C4-2B (cell line): ENCODE measurements at regions not wholly inside any gene's neighbourhood (a gene's known extent, or its start where the extent isn't known, plus 50 kb on each side); places are given as distances from the start of the nearest gene placed in this dataset.

Source experiments
- H3K27ac ChIP-seq: fragments of 450-650 bp; 2 replicates; pipeline ENCODE4 v1.5.1; 2017
- CTCF ChIP-seq: fragments of 450-650 bp; conservative IDR thresholded peaks from 2 replicates; pipeline ENCODE4 v1.5.1; 2017; ENCODE audit warnings: mild to moderate bottlenecking
- ZFX ChIP-seq: fragments of 450-650 bp; IDR thresholded peaks from 2 replicates; pipeline ENCODE4 v1.6.1; 2017

- no peak for TF ChIP-seq ZFX
- no peak for TF ChIP-seq CTCF
- no peak overlapping the region for H3K27ac ChIP-seq
Observed at GRCh38 chr4:108369035-108369655, 200.4 kb upstream of the LEF1 start.

DNA sequence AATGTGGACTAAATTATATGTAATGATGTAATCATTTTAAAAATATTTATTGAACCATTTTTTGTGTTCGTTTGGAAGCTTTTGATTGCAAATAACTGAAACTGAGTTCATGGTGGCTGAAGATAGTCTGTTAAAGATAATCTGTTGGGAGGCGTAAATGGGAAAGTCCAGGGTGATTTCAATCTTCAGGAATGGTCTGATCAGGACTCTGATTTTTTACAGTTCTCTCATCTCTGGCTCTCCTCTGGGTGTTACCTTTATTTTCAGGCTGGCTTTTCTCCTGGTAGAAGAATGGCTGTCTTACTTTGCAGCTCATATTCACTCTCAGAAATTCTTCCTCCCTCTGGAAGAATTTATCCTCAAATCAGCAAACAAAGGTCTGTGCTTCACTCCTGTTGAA, 199.0 kb upstream of the LEF1 start:
- no peak overlapping the region for H3K27ac ChIP-seq
- TF ChIP-seq ZFX (no peak), CTCF (no peak)

- no peak overlapping the region for H3K27ac ChIP-seq
- TF ChIP-seq ZFX = no peak
Observed at GRCh38 chr4:108366716-108367115, 198.0 kb upstream of the LEF1 start.

GRCh38 chr4:108365551-108365950, 196.8 kb upstream of the LEF1 start:
- no peak for TF ChIP-seq ZFX
- TF ChIP-seq CTCF = no peak
- H3K27ac ChIP-seq = no peak overlapping the region

DNA sequence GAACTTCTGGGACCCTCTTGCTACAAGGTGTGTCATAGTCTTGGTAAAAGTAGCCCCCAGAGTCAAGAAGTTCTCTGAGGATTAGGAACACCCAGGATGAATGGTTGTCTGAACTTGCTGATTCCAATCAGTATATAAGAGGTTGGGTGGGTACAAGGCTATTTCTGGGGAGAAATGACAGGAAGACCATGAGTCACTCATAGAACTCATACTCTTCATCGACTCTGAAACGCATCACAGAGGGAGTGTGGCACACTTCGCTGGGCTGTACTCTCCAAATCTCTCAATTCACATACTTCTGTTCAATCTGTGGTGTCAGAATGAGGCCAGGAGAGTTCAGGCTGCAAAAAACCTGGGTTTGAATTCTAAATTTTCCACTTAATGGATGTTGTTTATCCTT, 193.2 kb upstream of the LEF1 start:
- TF ChIP-seq ZFX (no peak), CTCF (no peak)
- peak overlapping the region; percentile 79; the same call in 1 of the 2 replicates for H3K27ac ChIP-seq

GRCh38 chr4:108361446-108361820, 192.7 kb upstream of the LEF1 start:
- H3K27ac ChIP-seq = peak overlapping the region; percentile 79
- no peak for TF ChIP-seq CTCF
- TF ChIP-seq ZFX = no peak

- TF ChIP-seq CTCF = no peak
- H3K27ac ChIP-seq = peak overlapping the region; percentile 79
Observed at GRCh38 chr4:108360754-108361445, 192.2 kb upstream of the LEF1 start.
